Activated T-cell treated with anti-CD3 and anti-CD28 coated beads, Interleukin-2, amount 50 U/mL, for 72 hours (primary cell): ENCODE measurements at regions not wholly inside any gene's neighbourhood (a gene's known extent, or its start where the extent isn't known, plus 50 kb on each side); places are given as distances from the start of the nearest gene placed in this dataset.
"Not testable (repeated sequence)": the region's sequence is repeated elsewhere in the genome, so short reads cannot be mapped to it uniquely, and the experiment has no call there.

ENCODE experiments used
- ATAC-seq, 2 donors: fragments of 150-1000 bp; cut with Tn5 transposase; replicated peaks in 1 of 2; 2 replicates each; pipeline ENCODE4 v1.10.0; 2021; ENCODE audit warnings: moderate library complexity in 2 of 2, mild to moderate bottlenecking in 1 of 2
- DNase-seq, 2 donors: peaks; one replicate each; pipeline ENCODE4 v3.0.0; 2021 to 2022; ENCODE audit warnings: mixed read lengths in 1 of 2
- H3K27ac Mint-ChIP-seq: one replicate; pipeline ENCODE4 v1.8.0; 2022; ENCODE audit warnings: mild to moderate bottlenecking, moderate library complexity, mixed read lengths
- H3K27me3 Mint-ChIP-seq: one replicate; pipeline ENCODE4 v1.8.0; 2022; ENCODE audit warnings: low read depth, mixed read lengths
- H3K36me3 Mint-ChIP-seq, 2 donors: one replicate each; pipeline ENCODE4 v1.8.0; 2022; ENCODE audit warnings: mixed read lengths in 2 of 2, mild to moderate bottlenecking in 1 of 2; ENCODE audit not compliant: insufficient read depth in 2 of 2
- H3K4me1 Mint-ChIP-seq: one replicate; pipeline ENCODE4 v1.8.0; 2022; ENCODE audit warnings: low read depth, mixed read lengths
- H3K4me3 Mint-ChIP-seq, 2 donors: one replicate each; pipeline ENCODE4 v1.8.0; 2022; ENCODE audit warnings: mild to moderate bottlenecking in 2 of 2, mixed read lengths in 2 of 2, moderate library complexity in 2 of 2
- H3K9me3 Mint-ChIP-seq, 2 donors: one replicate each; pipeline ENCODE4 v1.8.0; 2022; ENCODE audit warnings: mixed read lengths in 2 of 2

GRCh38 chr1:102821707-102822106 lies 286.6 kb downstream of the COL11A1 start:
- no peak for DNase-seq
- Mint-ChIP-seq H3K4me3 (no peak overlapping the region), H3K36me3 (peaks cover 0 to 1% of the 10 kb centered on the region in 2 donors), H3K9me3 (peaks cover 0 to 5% of the 10 kb centered on the region in 2 donors), H3K27ac (no peak overlapping the region), H3K4me1 (no peaks in the 10 kb centered on the region), H3K27me3 (no peaks in the 10 kb centered on the region)
- no peak for ATAC-seq

- ATAC-seq (no peak), DNase-seq (no peak)
- H3K4me1 Mint-ChIP-seq, result no peaks in the 10 kb centered on the region
- H3K36me3 Mint-ChIP-seq, result no peaks in the 10 kb centered on the region
- no peak overlapping the region for H3K27ac Mint-ChIP-seq
- no peak overlapping the region for H3K4me3 Mint-ChIP-seq
- H3K27me3 Mint-ChIP-seq, result no peaks in the 10 kb centered on the region
- peaks cover 0 to 2% of the 10 kb centered on the region in 2 donors for H3K9me3 Mint-ChIP-seq
Observed at GRCh38 chr1:102800406-102800805, 307.9 kb downstream of the COL11A1 start.

GRCh38 chr1:102799496-102799895 lies 308.8 kb downstream of the COL11A1 start:
- H3K27me3 Mint-ChIP-seq, result no peaks in the 10 kb centered on the region
- no peaks in the 10 kb centered on the region for H3K36me3 Mint-ChIP-seq
- ATAC-seq, result no peak
- H3K4me3 Mint-ChIP-seq, result no peak overlapping the region
- no peak overlapping the region for H3K27ac Mint-ChIP-seq
- H3K9me3 Mint-ChIP-seq, result peaks cover 0 to 2% of the 10 kb centered on the region in 2 donors
- no peaks in the 10 kb centered on the region for H3K4me1 Mint-ChIP-seq
- no peak for DNase-seq

GRCh38 chr1:102798718-102799117 lies 309.6 kb downstream of the COL11A1 start:
- no peaks in the 10 kb centered on the region for H3K27me3 Mint-ChIP-seq
- peaks cover 0 to 2% of the 10 kb centered on the region in 2 donors for H3K9me3 Mint-ChIP-seq

GRCh38 chr1:102796429-102796828 lies 311.9 kb downstream of the COL11A1 start:
- H3K36me3 Mint-ChIP-seq, result no peaks in the 10 kb centered on the region
- ATAC-seq, result no peak

More at GRCh38 chr1:102798718-102799117, 309.6 kb downstream of the COL11A1 start:
- Mint-ChIP-seq H3K27ac (no peak overlapping the region), H3K36me3 (no peaks in the 10 kb centered on the region), H3K4me1 (no peaks in the 10 kb centered on the region), H3K4me3 (no peak overlapping the region)
- ATAC-seq, result no peak
- no peak for DNase-seq

GRCh38 chr1:102790997-102791396 lies 317.3 kb downstream of the COL11A1 start:
- Mint-ChIP-seq H3K27ac (no peak overlapping the region), H3K4me1 (no peaks in the 10 kb centered on the region), H3K9me3 (peaks cover 0 to 2% of the 10 kb centered on the region in 2 donors), H3K27me3 (no peaks in the 10 kb centered on the region), H3K36me3 (no peaks in the 10 kb centered on the region), H3K4me3 (no peak overlapping the region)
- no peak for DNase-seq
- ATAC-seq, result no peak

More at GRCh38 chr1:102796429-102796828, 311.9 kb downstream of the COL11A1 start:
- no peaks in the 10 kb centered on the region for H3K9me3 Mint-ChIP-seq
- no peak overlapping the region for H3K27ac Mint-ChIP-seq
- no peak overlapping the region for H3K4me3 Mint-ChIP-seq
- H3K4me1 Mint-ChIP-seq, result no peaks in the 10 kb centered on the region
- DNase-seq, result no peak
- no peaks in the 10 kb centered on the region for H3K27me3 Mint-ChIP-seq

- H3K4me3 Mint-ChIP-seq, H3K27ac Mint-ChIP-seq, H3K36me3 Mint-ChIP-seq, DNase-seq, H3K9me3 Mint-ChIP-seq, H3K27me3 Mint-ChIP-seq, ATAC-seq, H3K4me1 Mint-ChIP-seq: not testable (repeated sequence)
Observed at GRCh38 chr1:102789951-102790350, 318.4 kb downstream of the COL11A1 start.

GRCh38 chr1:102783487-102783886 lies 324.8 kb downstream of the COL11A1 start:
- peaks cover 6 to 10% of the 10 kb centered on the region in 2 donors for H3K9me3 Mint-ChIP-seq
- ATAC-seq (no peak), DNase-seq (no peak)
- peaks cover 0 to 4% of the 10 kb centered on the region in 2 donors for H3K36me3 Mint-ChIP-seq
- H3K4me1 Mint-ChIP-seq, result no peaks in the 10 kb centered on the region
- no peak overlapping the region for H3K27ac Mint-ChIP-seq
- no peak overlapping the region for H3K4me3 Mint-ChIP-seq
- H3K27me3 Mint-ChIP-seq, result no peaks in the 10 kb centered on the region

- Mint-ChIP-seq H3K4me1 (no peaks in the 10 kb centered on the region), H3K4me3 (no peak overlapping the region), H3K27ac (no peak overlapping the region), H3K9me3 (peaks cover 6 to 10% of the 10 kb centered on the region in 2 donors), H3K36me3 (peaks cover 0 to 4% of the 10 kb centered on the region in 2 donors), H3K27me3 (no peaks in the 10 kb centered on the region)
- no peak for ATAC-seq
- no peak for DNase-seq
Observed at GRCh38 chr1:102782144-102782543, 326.2 kb downstream of the COL11A1 start.

GRCh38 chr1:102776071-102776470 lies 332.3 kb downstream of the COL11A1 start:
- ATAC-seq (no peak), DNase-seq (no peak)
- H3K27ac Mint-ChIP-seq, result no peak overlapping the region
- no peaks in the 10 kb centered on the region for H3K27me3 Mint-ChIP-seq
- H3K9me3 Mint-ChIP-seq, result peaks cover 0 to under 1% of the 10 kb centered on the region in 2 donors
- H3K4me3 Mint-ChIP-seq, result no peak overlapping the region
- no peaks in the 10 kb centered on the region for H3K36me3 Mint-ChIP-seq
- no peaks in the 10 kb centered on the region for H3K4me1 Mint-ChIP-seq

- ATAC-seq (no peak), DNase-seq (no peak)
- no peaks in the 10 kb centered on the region for H3K36me3 Mint-ChIP-seq
- no peaks in the 10 kb centered on the region for H3K4me1 Mint-ChIP-seq
- H3K27ac Mint-ChIP-seq, result no peak overlapping the region
- no peaks in the 10 kb centered on the region for H3K9me3 Mint-ChIP-seq
- H3K27me3 Mint-ChIP-seq, result no peaks in the 10 kb centered on the region
- no peak overlapping the region for H3K4me3 Mint-ChIP-seq
Observed at GRCh38 chr1:102772831-102773230, 335.5 kb downstream of the COL11A1 start.

GRCh38 chr1:102758418-102758817 lies 349.9 kb downstream of the COL11A1 start:
- no peak overlapping the region for H3K27ac Mint-ChIP-seq

GRCh38 chr1:102757363-102757762 lies 351.0 kb downstream of the COL11A1 start:
- Mint-ChIP-seq H3K36me3 (no peaks in the 10 kb centered on the region), H3K27me3 (no peaks in the 10 kb centered on the region), H3K27ac (no peak overlapping the region), H3K4me1 (no peaks in the 10 kb centered on the region), H3K9me3 (peaks cover 0 to 4% of the 10 kb centered on the region in 2 donors), H3K4me3 (no peak overlapping the region)
- ATAC-seq (no peak), DNase-seq (no peak)

More at GRCh38 chr1:102758418-102758817, 349.9 kb downstream of the COL11A1 start:
- Mint-ChIP-seq H3K4me1 (no peaks in the 10 kb centered on the region), H3K27me3 (no peaks in the 10 kb centered on the region), H3K4me3 (no peak overlapping the region), H3K36me3 (no peaks in the 10 kb centered on the region), H3K9me3 (peaks cover 0 to 4% of the 10 kb centered on the region in 2 donors)
- ATAC-seq (no peak), DNase-seq (no peak)

GRCh38 chr1:102751111-102751510 lies 357.2 kb downstream of the COL11A1 start:
- ATAC-seq (no peak), DNase-seq (no peak)
- Mint-ChIP-seq H3K36me3 (no peaks in the 10 kb centered on the region), H3K4me1 (no peaks in the 10 kb centered on the region), H3K27ac (no peak overlapping the region), H3K9me3 (peaks cover 0 to 2% of the 10 kb centered on the region in 2 donors), H3K27me3 (no peaks in the 10 kb centered on the region), H3K4me3 (no peak overlapping the region)
